Neutrophil (primary cell): ENCODE measurements at regions not wholly inside any gene's neighbourhood (a gene's known extent, or its start where the extent isn't known, plus 50 kb on each side); places are given as distances from the start of the nearest gene placed in this dataset.

ENCODE experiments used
- H3K27ac ChIP-seq: fragments of 200-600 bp; sonication (generic); 2 replicates; pipeline ENCODE4 v1.5.1; 2016; ENCODE audit warnings: mild to moderate bottlenecking, moderate library complexity
- H3K27me3 ChIP-seq: fragments of 200-600 bp; sonication (generic); 2 replicates; pipeline ENCODE4 v1.6.0; 2016; ENCODE audit warnings: mild to moderate bottlenecking
- H3K36me3 ChIP-seq: fragments of 200-600 bp; sonication (generic); 2 replicates; pipeline ENCODE4 v1.5.1; 2017
- H3K4me1 ChIP-seq, 2 experiments: fragments of 200-600 bp in 1 of 2; sonication (generic) in 1 of 2; 1 replicate in 1 of 2; 2 replicates in 1 of 2; pipeline versions ENCODE4 v1.5.1 to v1.6.1; 2013 to 2016; ENCODE audit warnings: low read depth in 1 of 2, low read length in 1 of 2, mild to moderate bottlenecking in 1 of 2, moderate library complexity in 1 of 2; ENCODE audit not compliant: control insufficient read depth in 1 of 2, insufficient read depth in 1 of 2
- H3K4me3 ChIP-seq, 2 experiments: fragments of 200-600 bp in 1 of 2; sonication (generic) in 1 of 2; 1 replicate in 1 of 2; 2 replicates in 1 of 2; pipeline ENCODE4 v1.5.1; 2013 to 2016; ENCODE audit warnings: low read depth in 1 of 2, low read length in 1 of 2, mild to moderate bottlenecking in 1 of 2, moderate library complexity in 1 of 2
- H3K9me3 ChIP-seq: fragments of 200-600 bp; sonication (generic); 2 replicates; pipeline ENCODE4 v1.5.1; 2016
- TF ChIP-seq, protein P1 (sequence below): fragments of 200-600 bp; sonication (generic); IDR thresholded peaks from 2 replicates; pipeline ENCODE4 v1.5.1; 2016; ENCODE audit warnings: antibody characterized with exemption

DNA sequence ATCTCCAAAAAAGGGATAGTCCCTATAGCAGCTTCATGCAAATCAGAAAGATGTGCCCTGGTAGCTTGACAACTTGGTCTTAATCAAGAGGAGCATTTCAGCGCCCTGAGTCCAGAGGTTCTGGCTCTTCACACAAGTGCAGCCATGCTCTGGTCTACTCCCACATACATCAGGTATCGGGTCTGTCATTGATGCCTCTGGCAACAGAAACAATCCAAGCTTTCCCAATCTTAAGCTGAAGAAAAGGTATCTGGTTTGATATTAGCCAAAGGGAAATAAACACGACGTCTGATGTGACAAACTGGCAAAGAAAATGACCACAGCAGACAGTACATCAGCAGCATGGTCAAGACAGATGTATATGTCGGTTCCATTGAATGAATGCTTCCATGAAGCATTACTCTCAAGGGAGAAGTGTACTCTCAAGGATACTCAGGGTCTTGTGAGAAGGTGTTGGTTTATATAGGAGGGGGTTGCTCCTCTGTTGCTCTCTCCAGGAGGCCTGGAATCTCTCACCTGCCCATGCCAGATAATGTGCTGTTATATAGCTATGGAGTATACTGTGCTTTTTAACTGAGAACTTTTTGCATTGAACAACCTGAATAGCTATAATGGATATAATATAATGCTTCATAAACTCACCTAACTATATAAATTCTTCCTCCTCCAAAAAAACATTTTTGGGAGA is 879.6 kb upstream of the PCDH10 start:
- Histone ChIP-seq H3K36me3 (no peaks in the 10 kb centered on the region), H3K27me3 (no peaks in the 10 kb centered on the region), H3K9me3 (no peaks in the 10 kb centered on the region), H3K4me1 (no peaks in the 10 kb centered on the region), H3K27ac (no peak overlapping the region), H3K4me3 (no peak overlapping the region)
- TF ChIP-seq, protein P1, sequence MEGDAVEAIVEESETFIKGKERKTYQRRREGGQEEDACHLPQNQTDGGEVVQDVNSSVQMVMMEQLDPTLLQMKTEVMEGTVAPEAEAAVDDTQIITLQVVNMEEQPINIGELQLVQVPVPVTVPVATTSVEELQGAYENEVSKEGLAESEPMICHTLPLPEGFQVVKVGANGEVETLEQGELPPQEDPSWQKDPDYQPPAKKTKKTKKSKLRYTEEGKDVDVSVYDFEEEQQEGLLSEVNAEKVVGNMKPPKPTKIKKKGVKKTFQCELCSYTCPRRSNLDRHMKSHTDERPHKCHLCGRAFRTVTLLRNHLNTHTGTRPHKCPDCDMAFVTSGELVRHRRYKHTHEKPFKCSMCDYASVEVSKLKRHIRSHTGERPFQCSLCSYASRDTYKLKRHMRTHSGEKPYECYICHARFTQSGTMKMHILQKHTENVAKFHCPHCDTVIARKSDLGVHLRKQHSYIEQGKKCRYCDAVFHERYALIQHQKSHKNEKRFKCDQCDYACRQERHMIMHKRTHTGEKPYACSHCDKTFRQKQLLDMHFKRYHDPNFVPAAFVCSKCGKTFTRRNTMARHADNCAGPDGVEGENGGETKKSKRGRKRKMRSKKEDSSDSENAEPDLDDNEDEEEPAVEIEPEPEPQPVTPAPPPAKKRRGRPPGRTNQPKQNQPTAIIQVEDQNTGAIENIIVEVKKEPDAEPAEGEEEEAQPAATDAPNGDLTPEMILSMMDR = no peak

DNA sequence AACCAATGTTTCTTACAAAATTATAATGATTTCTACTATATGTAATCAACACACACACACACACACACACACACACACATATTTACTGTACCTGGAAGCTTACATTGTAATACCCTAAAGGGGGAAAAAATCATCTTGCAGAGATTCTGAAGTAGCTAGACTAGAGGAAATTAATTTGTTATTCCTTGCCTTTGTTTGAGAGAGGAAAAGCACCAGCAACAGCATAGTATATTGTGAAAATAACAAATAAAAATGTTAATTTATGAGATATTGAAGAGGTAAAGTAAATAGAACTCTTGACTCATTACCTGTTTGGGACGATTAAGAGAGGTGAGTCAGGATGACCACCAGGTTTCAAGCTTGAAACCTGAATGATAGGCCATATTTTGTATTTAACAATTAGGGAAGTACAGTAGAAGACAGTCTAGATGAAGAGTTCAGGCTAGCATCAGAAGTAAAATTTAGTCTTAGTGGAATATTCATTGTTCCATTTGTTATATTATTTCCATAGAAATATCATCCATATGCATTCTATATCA is 873.4 kb upstream of the PCDH10 start:
- H3K9me3 ChIP-seq = no peaks in the 10 kb centered on the region
- H3K4me3 ChIP-seq = no peak overlapping the region
- no peaks in the 10 kb centered on the region for H3K36me3 ChIP-seq
- TF ChIP-seq, protein P1 = no peak
- H3K27ac ChIP-seq = no peak overlapping the region
- H3K27me3 ChIP-seq = no peaks in the 10 kb centered on the region
- no peaks in the 10 kb centered on the region for H3K4me1 ChIP-seq

DNA sequence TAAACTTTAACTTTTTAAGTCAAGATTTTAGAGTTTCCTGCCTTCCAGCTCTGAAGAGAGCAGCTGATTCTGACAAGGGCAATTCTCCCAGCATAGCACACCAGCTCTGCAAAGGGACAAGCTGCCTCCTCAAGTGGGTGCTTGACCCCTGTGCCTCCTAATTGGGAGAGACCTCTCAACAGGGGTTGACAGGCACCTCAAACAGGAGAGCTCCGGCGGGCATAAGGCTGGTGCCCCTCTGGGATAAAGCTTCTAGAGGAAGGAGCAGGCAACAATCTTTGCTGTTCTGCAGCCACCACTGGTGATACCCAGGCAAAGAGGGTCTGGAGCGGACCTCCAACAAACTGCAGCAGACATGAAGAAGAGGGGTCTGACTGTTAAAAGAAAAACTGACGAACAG is 872.9 kb upstream of the PCDH10 start:
- H3K27me3 ChIP-seq = no peaks in the 10 kb centered on the region
- H3K4me1 ChIP-seq = no peaks in the 10 kb centered on the region
- H3K27ac ChIP-seq = no peak overlapping the region
- TF ChIP-seq, protein P1 = no peak
- no peaks in the 10 kb centered on the region for H3K36me3 ChIP-seq
- H3K4me3 ChIP-seq = no peak overlapping the region
- no peaks in the 10 kb centered on the region for H3K9me3 ChIP-seq

DNA sequence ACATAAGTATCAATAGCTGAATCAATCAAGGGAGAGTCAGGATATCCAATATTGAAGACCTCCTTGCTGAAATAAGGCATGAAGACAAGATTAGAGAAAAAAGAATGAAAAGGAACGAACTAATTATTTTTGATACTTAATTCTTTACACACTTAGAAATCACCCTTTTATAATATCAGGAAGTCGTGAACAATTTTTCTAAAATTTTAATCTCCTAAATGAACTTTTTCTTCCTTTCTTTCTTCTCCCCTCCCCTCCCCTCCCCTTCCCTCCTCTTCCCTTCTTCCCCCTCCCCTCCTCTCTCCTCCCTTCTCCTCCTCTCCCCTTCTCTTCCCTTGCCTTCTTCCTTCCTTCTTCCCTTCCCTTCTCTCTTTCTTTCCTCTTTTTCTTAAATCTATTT is 872.1 kb upstream of the PCDH10 start:
- Histone ChIP-seq H3K36me3 (no peaks in the 10 kb centered on the region), H3K27me3 (no peaks in the 10 kb centered on the region), H3K4me1 (no peaks in the 10 kb centered on the region), H3K9me3 (no peaks in the 10 kb centered on the region), H3K4me3 (no peak overlapping the region), H3K27ac (no peak overlapping the region)
- TF ChIP-seq, protein P1 = no peak

DNA sequence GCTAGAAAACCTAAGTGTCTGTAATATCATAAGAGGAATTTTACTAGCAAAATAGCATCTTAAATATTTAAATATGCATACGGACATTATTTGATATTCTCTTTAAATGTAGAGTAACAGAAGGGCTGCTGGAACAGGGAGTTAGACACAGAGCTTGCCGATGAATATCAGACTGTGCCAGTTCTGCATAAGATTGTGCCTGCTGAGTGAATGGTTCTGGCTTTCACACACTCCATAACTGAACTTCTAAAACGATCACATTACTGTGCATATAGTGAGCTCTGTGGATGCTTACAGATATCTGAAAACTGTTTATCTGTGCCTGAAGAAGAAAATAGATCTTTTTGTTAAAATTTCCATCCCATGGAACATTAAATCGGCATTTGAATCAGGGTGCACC is 867.4 kb upstream of the PCDH10 start:
- TF ChIP-seq, protein P1 = no peak
- Histone ChIP-seq H3K4me3 (no peak overlapping the region), H3K27ac (no peak overlapping the region), H3K9me3 (no peaks in the 10 kb centered on the region), H3K36me3 (no peaks in the 10 kb centered on the region), H3K27me3 (no peaks in the 10 kb centered on the region), H3K4me1 (no peaks in the 10 kb centered on the region)
